ENCODE measurements at regions not wholly inside any gene's neighbourhood (a gene's known extent, or its start where the extent isn't known, plus 50 kb on each side); places are given as distances from the start of the nearest gene placed in this dataset.

GRCh38 chr1:239835946-239836440 lies 255.7 kb upstream of the FMN2 start:
- Mint-ChIP-seq H3K9me3 (peaks cover 0 to 3% (median 0%) of the 10 kb centered on the region in 7 donors), H3K4me1 (peaks cover 14% of the 10 kb centered on the region), H3K36me3 (no peaks in the 10 kb centered on the region), H3K4me3 (no peak overlapping the region), H3K27ac (peak overlapping the region in 1 of 7 donors; percentile 43), H3K27me3 (ENCODE audit: low read depth in 3 of 3) (peaks cover 0 to 3% (median 0%) of the 10 kb centered on the region in 3 donors)
- Histone ChIP-seq H3K9me3 (replicated peaks in 1 of 2; ENCODE audit: control insufficient read depth in 1 of 2, insufficient read depth in 1 of 2, low read length in 2 of 2) (no peaks in the 10 kb centered on the region), H3K36me3 (replicated peaks in 1 of 2; ENCODE audit: control insufficient read depth in 1 of 2, insufficient read depth in 2 of 2, low read length in 2 of 2) (no peaks in the 10 kb centered on the region), H3K79me2 (ENCODE audit: insufficient read depth, low read length) (no peaks in the 10 kb centered on the region), H4K20me1 (ENCODE audit: insufficient read depth, low read length) (no peaks in the 10 kb centered on the region), H3K9ac (ENCODE audit: insufficient read depth, low read length, poor library complexity, severe bottlenecking) (no peak overlapping the region), H3K4me3 (replicated peaks in 1 of 3; ENCODE audit: low read depth in 2 of 3, low read length in 3 of 3) (no peak overlapping the region), H3K27ac (ENCODE audit: low read depth in 1 of 2, low read length in 2 of 2) (no peak overlapping the region), H2AFZ (ENCODE audit: insufficient read depth, low read depth, low read length, poor library complexity, severe bottlenecking) (no peak overlapping the region), H3K4me1 (ENCODE audit: control insufficient read depth in 1 of 2, insufficient read depth in 2 of 2, low read length in 2 of 2) (peaks cover 11 to 12% of the 10 kb centered on the region in 2 donors), H3K4me2 (replicated peaks; ENCODE audit: extremely low read depth, low read length, poor library complexity, severe bottlenecking) (no peak overlapping the region), H3K27me3 (ENCODE audit: control insufficient read depth in 2 of 2, insufficient read depth in 2 of 2, low read length in 2 of 2) (no peaks in the 10 kb centered on the region)
- TF ChIP-seq, protein P1, sequence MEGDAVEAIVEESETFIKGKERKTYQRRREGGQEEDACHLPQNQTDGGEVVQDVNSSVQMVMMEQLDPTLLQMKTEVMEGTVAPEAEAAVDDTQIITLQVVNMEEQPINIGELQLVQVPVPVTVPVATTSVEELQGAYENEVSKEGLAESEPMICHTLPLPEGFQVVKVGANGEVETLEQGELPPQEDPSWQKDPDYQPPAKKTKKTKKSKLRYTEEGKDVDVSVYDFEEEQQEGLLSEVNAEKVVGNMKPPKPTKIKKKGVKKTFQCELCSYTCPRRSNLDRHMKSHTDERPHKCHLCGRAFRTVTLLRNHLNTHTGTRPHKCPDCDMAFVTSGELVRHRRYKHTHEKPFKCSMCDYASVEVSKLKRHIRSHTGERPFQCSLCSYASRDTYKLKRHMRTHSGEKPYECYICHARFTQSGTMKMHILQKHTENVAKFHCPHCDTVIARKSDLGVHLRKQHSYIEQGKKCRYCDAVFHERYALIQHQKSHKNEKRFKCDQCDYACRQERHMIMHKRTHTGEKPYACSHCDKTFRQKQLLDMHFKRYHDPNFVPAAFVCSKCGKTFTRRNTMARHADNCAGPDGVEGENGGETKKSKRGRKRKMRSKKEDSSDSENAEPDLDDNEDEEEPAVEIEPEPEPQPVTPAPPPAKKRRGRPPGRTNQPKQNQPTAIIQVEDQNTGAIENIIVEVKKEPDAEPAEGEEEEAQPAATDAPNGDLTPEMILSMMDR (IDR thresholded peaks at IDR 0.05) = no peak
- DNase-seq = no peak
- WGBS (ENCODE audit: insufficient coverage) = 94% methylated on average over 5 of the region's 7 CpGs
- intact Hi-C loops (cut with micrococcal nuclease) = no loop called here

DNA sequence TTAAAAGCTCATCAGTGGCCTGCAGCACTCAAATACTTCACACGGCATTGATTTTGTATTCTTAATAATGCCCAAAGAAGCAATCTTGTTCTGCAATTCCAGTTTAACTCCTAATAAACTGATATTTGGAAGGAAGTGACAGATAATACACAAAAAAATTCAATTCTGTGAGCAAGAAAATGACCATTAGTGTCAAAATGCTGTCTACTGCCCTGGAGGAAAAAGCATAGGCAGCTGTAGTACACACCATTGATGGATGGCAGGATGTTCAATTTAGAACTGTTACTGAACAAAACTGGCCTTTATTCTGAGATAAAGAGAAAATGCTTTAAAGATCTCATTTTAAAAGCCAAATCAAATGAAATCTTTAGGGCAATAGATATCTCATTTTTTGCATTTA lies 251.3 kb upstream of the FMN2 start:
- DNase-seq = no peak
- H3K27ac Mint-ChIP-seq = no peak overlapping the region
- peaks cover 0 to 3% (median 0%) of the 10 kb centered on the region in 7 donors for H3K9me3 Mint-ChIP-seq
- no peak overlapping the region for H3K4me2 ChIP-seq (replicated peaks; ENCODE audit: extremely low read depth, low read length, poor library complexity, severe bottlenecking)
- no peaks in the 10 kb centered on the region for H3K27me3 ChIP-seq (ENCODE audit: control insufficient read depth in 2 of 2, insufficient read depth in 2 of 2, low read length in 2 of 2)
- TF ChIP-seq, protein P1 (IDR thresholded peaks at IDR 0.05) = no peak
- H3K4me3 Mint-ChIP-seq = no peak overlapping the region
- no peaks in the 10 kb centered on the region for H4K20me1 ChIP-seq (ENCODE audit: insufficient read depth, low read length)
- no peaks in the 10 kb centered on the region for H3K36me3 Mint-ChIP-seq
- H2AFZ ChIP-seq (ENCODE audit: insufficient read depth, low read depth, low read length, poor library complexity, severe bottlenecking) = no peak overlapping the region
- peaks cover 37% of the 10 kb centered on the region for H3K4me1 Mint-ChIP-seq
- H3K36me3 ChIP-seq (replicated peaks in 1 of 2; ENCODE audit: control insufficient read depth in 1 of 2, insufficient read depth in 2 of 2, low read length in 2 of 2) = no peaks in the 10 kb centered on the region
- no peaks in the 10 kb centered on the region for H3K9me3 ChIP-seq (replicated peaks in 1 of 2; ENCODE audit: control insufficient read depth in 1 of 2, insufficient read depth in 1 of 2, low read length in 2 of 2)
- H3K27me3 Mint-ChIP-seq (ENCODE audit: low read depth in 3 of 3) = peaks cover 0 to 2% (median 0%) of the 10 kb centered on the region in 3 donors
- H3K27ac ChIP-seq (ENCODE audit: low read depth in 1 of 2, low read length in 2 of 2) = no peak overlapping the region
- intact Hi-C loops (cut with micrococcal nuclease) = no loop called here
- H3K4me3 ChIP-seq (replicated peaks in 1 of 3; ENCODE audit: low read depth in 2 of 3, low read length in 3 of 3) = no peak overlapping the region
- no peaks in the 10 kb centered on the region for H3K79me2 ChIP-seq (ENCODE audit: insufficient read depth, low read length)
- no peak overlapping the region for H3K9ac ChIP-seq (ENCODE audit: insufficient read depth, low read length, poor library complexity, severe bottlenecking)
- no CpG with 5 or more reads among the region's 1 CpG for WGBS (ENCODE audit: insufficient coverage)
- H3K4me1 ChIP-seq (ENCODE audit: control insufficient read depth in 1 of 2, insufficient read depth in 2 of 2, low read length in 2 of 2) = peaks cover 30 to 33% of the 10 kb centered on the region in 2 donors

Measured in CD14-positive monocyte (primary cell).